ENCODE measurements at regions not wholly inside any gene's neighbourhood (a gene's known extent, or its start where the extent isn't known, plus 50 kb on each side); places are given as distances from the start of the nearest gene placed in this dataset.

- no peak for DNase-seq
These were observed 153.8 kb downstream of the GNAI1 start for GRCh38 chr7:80288175-80289122.

- DNase-seq, result no peak
These were observed 153.0 kb downstream of the GNAI1 start for GRCh38 chr7:80287400-80288174.

DNA sequence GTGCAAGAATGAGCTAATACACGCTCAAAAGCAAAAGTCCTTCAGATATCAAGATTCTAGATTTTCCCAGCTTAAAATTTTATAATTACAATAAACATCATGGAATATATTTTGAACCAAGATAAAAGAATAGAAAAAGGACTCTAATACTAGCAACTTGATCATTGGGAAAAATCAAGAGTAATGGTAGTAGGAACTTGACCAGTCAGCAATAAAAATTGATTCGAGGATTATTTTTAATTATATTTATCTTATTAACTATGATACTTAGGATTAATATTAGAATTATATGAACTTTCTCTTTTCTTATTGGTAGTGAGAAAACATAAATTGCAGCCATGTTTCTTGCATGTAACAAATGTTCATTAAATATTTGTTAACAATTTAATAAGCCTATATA lies 152.0 kb downstream of the GNAI1 start:
- no peak for DNase-seq

GRCh38 chr7:80284855-80285254 lies 150.2 kb downstream of the GNAI1 start:
- no peak for DNase-seq

DNA sequence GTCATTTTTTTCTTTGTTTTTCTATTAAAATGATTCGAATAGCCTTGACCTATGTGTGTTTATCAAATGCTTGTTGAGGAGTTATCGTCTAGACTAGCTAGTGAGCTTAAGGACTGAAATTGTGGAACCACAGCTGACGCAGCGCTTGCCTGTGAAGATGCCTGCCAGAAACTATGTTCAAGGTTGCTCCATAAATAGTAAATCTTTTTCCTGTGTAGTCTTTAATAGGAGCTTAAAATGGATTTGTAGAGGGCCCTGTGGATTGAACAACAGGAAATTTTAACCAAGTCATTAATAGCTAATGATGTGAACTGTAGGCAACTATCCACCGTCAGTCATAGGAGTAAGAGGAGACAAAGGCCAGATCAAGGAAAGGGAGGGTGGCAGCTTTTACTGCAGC lies 145.1 kb downstream of the GNAI1 start:
- no peak for DNase-seq

GRCh38 chr7:80278737-80279136 lies 144.1 kb downstream of the GNAI1 start:
- no peak for DNase-seq

GRCh38 chr7:80277434-80278427 lies 143.1 kb downstream of the GNAI1 start:
- no peak for DNase-seq
